CD1c-positive myeloid dendritic cell (primary cell): ENCODE measurements at regions not wholly inside any gene's neighbourhood (a gene's known extent, or its start where the extent isn't known, plus 50 kb on each side); places are given as distances from the start of the nearest gene placed in this dataset.
"Not testable (repeated sequence)": the region's sequence is repeated elsewhere in the genome, so short reads cannot be mapped to it uniquely, and the experiment has no call there.

Experiments used
- DNase-seq: peaks from one replicate; pipeline ENCODE4 v3.0.0-alpha.2; 2016; ENCODE audit errors: extremely low spot score

- DNase-seq: no peak
Measured at GRCh38 chrX:18003876-18004275, 142.8 kb upstream of the RAI2 start.

- DNase-seq: no peak
Measured at GRCh38 chrX:18002791-18003190, 141.7 kb upstream of the RAI2 start.

- DNase-seq: no peak
Measured at GRCh38 chrX:17994429-17994828, 133.3 kb upstream of the RAI2 start.

GRCh38 chrX:17993062-17993461 lies 132.0 kb upstream of the RAI2 start:
- no peak for DNase-seq

GRCh38 chrX:17990532-17990931 lies 129.4 kb upstream of the RAI2 start:
- DNase-seq: no peak

GRCh38 chrX:17987783-17988182 lies 126.7 kb upstream of the RAI2 start:
- DNase-seq: no peak

- no peak for DNase-seq
Measured at GRCh38 chrX:17986977-17987376, 125.9 kb upstream of the RAI2 start.

GRCh38 chrX:17986440-17986839 lies 125.3 kb upstream of the RAI2 start:
- DNase-seq: no peak

GRCh38 chrX:17984415-17984814 lies 123.3 kb upstream of the RAI2 start:
- no peak for DNase-seq

GRCh38 chrX:17983389-17983788 lies 122.3 kb upstream of the RAI2 start:
- DNase-seq: no peak

- no peak for DNase-seq
Measured at GRCh38 chrX:17977696-17978095, 116.6 kb upstream of the RAI2 start.

GRCh38 chrX:17976955-17977354 lies 115.9 kb upstream of the RAI2 start:
- DNase-seq: no peak

GRCh38 chrX:17975349-17975748 lies 114.3 kb upstream of the RAI2 start:
- DNase-seq: not testable (repeated sequence)

- DNase-seq: no peak
Measured at GRCh38 chrX:17968367-17968766, 107.3 kb upstream of the RAI2 start.

GRCh38 chrX:17967888-17968287 lies 106.8 kb upstream of the RAI2 start:
- no peak for DNase-seq

- DNase-seq: no peak
Measured at GRCh38 chrX:17964871-17965270, 103.8 kb upstream of the RAI2 start.

- DNase-seq: no peak
Measured at GRCh38 chrX:17960891-17961290, 99.8 kb upstream of the RAI2 start.

GRCh38 chrX:17944833-17945497 lies 83.9 kb upstream of the RAI2 start:
- DNase-seq: peak; percentile 1

- not testable (repeated sequence) for DNase-seq
Measured at GRCh38 chrX:17941171-17941570, 80.1 kb upstream of the RAI2 start.

- no peak for DNase-seq
Measured at GRCh38 chrX:17939724-17940123, 78.6 kb upstream of the RAI2 start.

- no peak for DNase-seq
Measured at GRCh38 chrX:17933856-17934255, 72.8 kb upstream of the RAI2 start.

GRCh38 chrX:17932781-17933180 lies 71.7 kb upstream of the RAI2 start:
- DNase-seq: no peak

- DNase-seq: no peak
Measured at GRCh38 chrX:17931855-17932254, 70.8 kb upstream of the RAI2 start.

GRCh38 chrX:17930850-17931249 lies 69.8 kb upstream of the RAI2 start:
- DNase-seq: no peak
